H9 (cell line): ENCODE measurements at regions not wholly inside any gene's neighbourhood (a gene's known extent, or its start where the extent isn't known, plus 50 kb on each side); places are given as distances from the start of the nearest gene placed in this dataset.

Experiments
- DNase-seq: peaks from one replicate; pipeline ENCODE4 v3.0.0-alpha.2; 2017
- H2AFZ ChIP-seq: one replicate; pipeline ENCODE4 v1.6.1; 2013; ENCODE audit warnings: mild to moderate bottlenecking, low read length, control low read depth, moderate library complexity
- H2AK5ac ChIP-seq: 2 replicates; pipeline ENCODE4 v1.6.1; 2013; ENCODE audit warnings: low read length, control low read depth, mixed read lengths; ENCODE audit not compliant: insufficient read length
- H2BK120ac ChIP-seq: one replicate; pipeline ENCODE4 v1.6.1; 2013; ENCODE audit warnings: low read depth, mild to moderate bottlenecking, low read length, control low read depth, inconsistent platforms; ENCODE audit not compliant: poor library complexity, severe bottlenecking
- H2BK12ac ChIP-seq: 2 replicates; pipeline ENCODE4 v1.6.1; 2013; ENCODE audit warnings: low read length, control low read depth, mixed read lengths, low read depth; ENCODE audit not compliant: insufficient read length
- H2BK15ac ChIP-seq: 2 replicates; pipeline ENCODE4 v1.6.1; 2013; ENCODE audit warnings: low read depth, low read length, control low read depth
- H2BK20ac ChIP-seq: one replicate; pipeline ENCODE4 v1.6.1; 2013; ENCODE audit warnings: low read depth, mild to moderate bottlenecking, low read length, control low read depth, inconsistent platforms; ENCODE audit not compliant: poor library complexity, severe bottlenecking
- H2BK5ac ChIP-seq: 2 replicates; pipeline ENCODE4 v1.6.1; 2013; ENCODE audit warnings: low read length, control low read depth, mixed read lengths; ENCODE audit not compliant: insufficient read length
- H3K14ac ChIP-seq: 2 replicates; pipeline ENCODE4 v1.6.1; 2013; ENCODE audit warnings: low read length, control low read depth; ENCODE audit not compliant: insufficient read depth
- H3K18ac ChIP-seq: 2 replicates; pipeline ENCODE4 v1.6.1; 2013; ENCODE audit warnings: low read depth, mild to moderate bottlenecking, mixed read lengths, low read length, control low read depth; ENCODE audit not compliant: insufficient read length
- H3K23ac ChIP-seq: 2 replicates; pipeline ENCODE4 v1.6.1; 2013; ENCODE audit warnings: low read length, control low read depth, mixed read lengths, low read depth; ENCODE audit not compliant: insufficient read length
- H3K23me2 ChIP-seq: 2 replicates; pipeline ENCODE4 v1.6.1; 2013; ENCODE audit warnings: low read depth, mild to moderate bottlenecking, mixed read lengths, low read length, control low read depth; ENCODE audit not compliant: insufficient read length, poor library complexity, severe bottlenecking
- H3K27ac ChIP-seq: 2 replicates; pipeline ENCODE4 v1.5.1; 2013; ENCODE audit warnings: low read length, control low read depth, mixed read lengths, low read depth; ENCODE audit not compliant: insufficient read length
- H3K27me3 ChIP-seq: 2 replicates; pipeline ENCODE4 v1.6.1; 2013; ENCODE audit warnings: low read length, control low read depth, inconsistent platforms; ENCODE audit not compliant: insufficient read depth
- H3K4ac ChIP-seq: 2 replicates; pipeline ENCODE4 v1.6.1; 2013; ENCODE audit warnings: low read depth, mild to moderate bottlenecking, control low read depth, inconsistent platforms, low read length, moderate library complexity
- H3K4me1 ChIP-seq: 2 replicates; pipeline ENCODE4 v1.6.1; 2013; ENCODE audit warnings: low read length, control low read depth, inconsistent platforms; ENCODE audit not compliant: insufficient read depth
- H3K4me2 ChIP-seq: 2 replicates; pipeline ENCODE4 v1.6.1; 2013; ENCODE audit warnings: low read length, control low read depth, mixed read lengths; ENCODE audit not compliant: insufficient read length, insufficient read depth
- H3K56ac ChIP-seq: 2 replicates; pipeline ENCODE4 v1.6.1; 2013; ENCODE audit warnings: low read depth, mild to moderate bottlenecking, mixed read lengths, low read length, control low read depth; ENCODE audit not compliant: insufficient read length
- H3K79me1 ChIP-seq: 2 replicates; pipeline ENCODE4 v1.6.1; 2013; ENCODE audit warnings: low read depth, mild to moderate bottlenecking, moderate library complexity, low read length, control low read depth, inconsistent platforms; ENCODE audit not compliant: insufficient read depth, poor library complexity, severe bottlenecking
- H3K79me2 ChIP-seq: 2 replicates; pipeline ENCODE4 v1.6.1; 2013; ENCODE audit warnings: low read length, control low read depth, inconsistent platforms; ENCODE audit not compliant: insufficient read depth
- H3K9ac ChIP-seq: 2 replicates; pipeline ENCODE4 v1.6.1; 2013; ENCODE audit warnings: low read length, control low read depth, mixed read lengths; ENCODE audit not compliant: insufficient read length; ENCODE audit errors: extremely low read depth
- H3K9me3 ChIP-seq: one replicate; pipeline ENCODE4 v1.6.1; 2013; ENCODE audit warnings: low read depth, low read length, inconsistent platforms; ENCODE audit not compliant: control insufficient read depth
- H3T11ph ChIP-seq: one replicate; pipeline ENCODE4 v1.6.1; 2013; ENCODE audit warnings: mild to moderate bottlenecking, low read length, control low read depth, inconsistent platforms
- H4K20me1 ChIP-seq: one replicate; pipeline ENCODE4 v1.6.1; 2013; ENCODE audit not compliant: control insufficient read depth, insufficient read length, insufficient read depth
- H4K5ac ChIP-seq: 2 replicates; pipeline ENCODE4 v1.6.1; 2013; ENCODE audit warnings: low read depth, mild to moderate bottlenecking, mixed read lengths, low read length, control low read depth; ENCODE audit not compliant: insufficient read length
- H4K8ac ChIP-seq: replicated peaks from 2 replicates; pipeline ENCODE4 v1.6.1; 2013; ENCODE audit warnings: low read length, control low read depth, mixed read lengths, low read depth; ENCODE audit not compliant: insufficient read length
- H4K91ac ChIP-seq: 2 replicates; pipeline ENCODE4 v1.6.1; 2013; ENCODE audit warnings: low read depth, mild to moderate bottlenecking, moderate library complexity, mixed read lengths, low read length, control low read depth; ENCODE audit not compliant: insufficient read length
- H3K27ac Mint-ChIP-seq, 3 experiments: 2 replicates in 2 of 3; 3 replicates in 1 of 3; pipeline ENCODE4 v1.8.0; 2020 to 2021; ENCODE audit warnings: mixed read lengths in 3 of 3, mild to moderate bottlenecking in 1 of 3, moderate library complexity in 1 of 3
- H3K27me3 Mint-ChIP-seq: 2 replicates; pipeline ENCODE4 v1.8.0; 2021; ENCODE audit warnings: low read depth, mild to moderate bottlenecking, moderate library complexity, mixed read lengths
- H3K36me3 Mint-ChIP-seq, 3 experiments: 2 replicates in 2 of 3; 3 replicates in 1 of 3; pipeline ENCODE4 v1.8.0; 2020 to 2021; ENCODE audit warnings: low read depth in 3 of 3, mixed read lengths in 3 of 3; ENCODE audit not compliant: insufficient read depth in 1 of 3
- H3K4me1 Mint-ChIP-seq, 2 experiments: 2 replicates each; pipeline ENCODE4 v1.8.0; 2020; ENCODE audit warnings: mixed read lengths in 2 of 2
- H3K4me3 Mint-ChIP-seq, 2 experiments: 2 replicates in 1 of 2; 3 replicates in 1 of 2; pipeline ENCODE4 v1.8.0; 2020 to 2021; ENCODE audit warnings: mild to moderate bottlenecking in 2 of 2, mixed read lengths in 2 of 2, moderate library complexity in 1 of 2
- H3K9me3 Mint-ChIP-seq, 2 experiments: 2 replicates in 1 of 2; 3 replicates in 1 of 2; pipeline ENCODE4 v1.8.0; 2020; ENCODE audit warnings: mild to moderate bottlenecking in 2 of 2, mixed read lengths in 2 of 2, moderate library complexity in 1 of 2
- CTCF ChIP-seq: fragments of 200-600 bp; sonication (generic); conservative IDR thresholded peaks from 3 replicates; pipeline ENCODE4 v1.8.0; 2021; ENCODE audit warnings: antibody characterized with exemption, mild to moderate bottlenecking
- WGBS: extraction: QIAGEN DNeasy Blood & Tissue Kit; methylation state at CpG from one replicate; pipeline ENCODE4 v1.1.7; 2013; ENCODE audit warnings: missing lambda C conversion rate, low lambda C conversion rate, mixed read lengths; ENCODE audit not compliant: insufficient read length; ENCODE audit errors: extremely low coverage; 5-methylcytosine and 5-hydroxymethylcytosine counted together

- no peak overlapping the region for H3K27ac Mint-ChIP-seq
- Histone ChIP-seq H3K9ac (no peak overlapping the region), H2BK5ac (no peak overlapping the region), H2BK20ac (no peak overlapping the region), H3K14ac (no peak overlapping the region), H4K91ac (no peak overlapping the region), H4K5ac (no peak overlapping the region), H3K27me3 (no peaks in the 10 kb centered on the region), H3K9me3 (no peaks in the 10 kb centered on the region), H4K20me1 (no peaks in the 10 kb centered on the region), H2AK5ac (no peak overlapping the region), H3K4ac (no peak overlapping the region), H3K56ac (no peak overlapping the region), H3K23ac (no peak overlapping the region), H2BK15ac (no peak overlapping the region), H3K27ac (no peak overlapping the region), H2AFZ (no peak overlapping the region), H3K79me2 (no peaks in the 10 kb centered on the region), H3K4me2 (no peak overlapping the region), H2BK12ac (no peak overlapping the region), H3K18ac (no peak overlapping the region), H4K8ac (no peak overlapping the region), H3K79me1 (no peaks in the 10 kb centered on the region), H3K23me2 (no peaks in the 10 kb centered on the region), H3K4me1 (no peaks in the 10 kb centered on the region), H2BK120ac (no peak overlapping the region), H3T11ph (no peak overlapping the region)
- H3K36me3 Mint-ChIP-seq = no peaks in the 10 kb centered on the region; a peak in 2 of 7 replicates
- TF ChIP-seq CTCF = no peak
- H3K4me3 Mint-ChIP-seq = no peak overlapping the region
- no peak for DNase-seq
- peaks cover 35% of the 10 kb centered on the region for H3K27me3 Mint-ChIP-seq
- no CpG with 5 or more reads among the region's 2 CpGs for WGBS
- peaks cover 0 to 3% of the 10 kb centered on the region in 2 experiments; a peak in 1 of 4 replicates for H3K4me1 Mint-ChIP-seq
- no peaks in the 10 kb centered on the region for H3K9me3 Mint-ChIP-seq
Measured at GRCh38 chr1:239999170-239999569, 92.5 kb upstream of the FMN2 start.
